ENCODE measurements at regions not wholly inside any gene's neighbourhood (a gene's known extent, or its start where the extent isn't known, plus 50 kb on each side); places are given as distances from the start of the nearest gene placed in this dataset.
"Not testable (repeated sequence)": the region's sequence is repeated elsewhere in the genome, so short reads cannot be mapped to it uniquely, and the experiment has no call there.

GRCh38 chr10:14423111-14423744, 92.5 kb upstream of the FRMD4A start:
- no peak for DNase-seq

GRCh38 chr10:14422431-14422830, 91.7 kb upstream of the FRMD4A start:
- DNase-seq: no peak

DNA sequence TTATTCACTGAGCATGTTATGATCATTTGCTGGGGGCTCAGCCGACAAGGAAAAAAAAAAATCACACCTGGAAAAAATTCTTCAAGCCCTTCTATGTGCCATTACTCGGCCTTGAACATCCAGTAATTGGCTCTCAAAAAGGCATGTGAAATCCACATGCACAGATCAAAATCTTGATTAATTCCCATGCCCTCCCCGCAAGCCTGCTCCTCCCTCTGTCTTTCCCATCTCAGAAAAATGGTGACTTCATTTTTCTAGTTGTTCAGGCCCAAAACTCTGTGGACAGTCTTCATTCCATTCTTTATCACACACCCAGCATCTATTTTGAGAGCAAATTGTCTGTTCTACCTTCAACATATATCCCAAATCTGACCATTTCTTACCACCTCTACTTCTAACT, 91.2 kb upstream of the FRMD4A start:
- DNase-seq: no peak

GRCh38 chr10:14417336-14417735, 86.6 kb upstream of the FRMD4A start:
- not testable (repeated sequence) for DNase-seq

GRCh38 chr10:14416308-14416700, 85.6 kb upstream of the FRMD4A start:
- DNase-seq: no peak

DNA sequence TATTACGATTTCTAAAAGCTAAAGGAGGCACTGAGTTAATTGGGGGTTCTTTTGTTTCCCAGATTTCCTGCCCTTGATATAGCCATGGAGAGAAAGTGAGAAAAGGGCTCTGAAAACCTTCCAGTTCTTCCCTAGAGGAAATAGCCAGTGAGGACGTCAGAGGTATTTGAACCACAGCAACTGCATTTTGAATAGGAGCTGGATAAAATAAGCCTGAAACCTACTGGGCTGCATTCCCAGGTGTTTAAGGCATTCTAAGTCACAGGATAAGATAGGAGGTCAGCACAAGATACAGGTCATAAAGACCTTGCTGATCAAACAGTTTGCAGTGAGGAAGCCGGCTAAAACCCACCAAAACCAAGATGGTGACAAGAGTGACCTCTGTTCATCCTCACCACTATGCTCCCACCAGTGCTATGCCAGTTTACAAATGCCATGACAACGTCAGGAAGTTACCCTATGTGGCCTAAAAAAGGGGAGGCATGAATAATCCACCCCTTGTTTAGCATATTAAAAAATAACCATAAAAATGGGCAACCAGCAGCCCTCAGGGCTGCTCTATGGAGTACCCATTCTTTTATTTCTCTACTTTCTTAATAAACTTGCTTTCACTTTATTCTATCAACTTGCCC, 85.1 kb upstream of the FRMD4A start:
- no peak for DNase-seq

- no peak for DNase-seq
Observed at GRCh38 chr10:14414901-14415300, 84.2 kb upstream of the FRMD4A start.

DNA sequence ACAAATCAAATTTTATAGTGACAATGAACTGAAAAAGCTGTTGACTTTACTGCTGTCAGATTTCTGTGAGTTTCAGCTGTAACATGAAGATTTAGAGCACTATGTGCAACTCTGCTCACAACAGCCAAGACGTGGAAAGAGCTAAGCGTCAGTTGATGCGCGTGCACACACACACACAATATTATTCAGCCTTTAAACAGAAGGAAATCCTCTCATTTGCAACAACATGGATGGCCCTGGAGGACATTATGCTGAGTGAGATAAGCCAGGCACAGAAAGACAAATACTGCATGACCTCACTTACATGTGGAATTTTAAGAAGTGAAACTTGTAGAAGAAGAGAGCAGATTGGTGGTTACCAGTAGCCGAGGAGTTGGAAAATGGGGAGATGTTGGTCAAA, 82.8 kb upstream of the FRMD4A start:
- no peak for DNase-seq

DNA sequence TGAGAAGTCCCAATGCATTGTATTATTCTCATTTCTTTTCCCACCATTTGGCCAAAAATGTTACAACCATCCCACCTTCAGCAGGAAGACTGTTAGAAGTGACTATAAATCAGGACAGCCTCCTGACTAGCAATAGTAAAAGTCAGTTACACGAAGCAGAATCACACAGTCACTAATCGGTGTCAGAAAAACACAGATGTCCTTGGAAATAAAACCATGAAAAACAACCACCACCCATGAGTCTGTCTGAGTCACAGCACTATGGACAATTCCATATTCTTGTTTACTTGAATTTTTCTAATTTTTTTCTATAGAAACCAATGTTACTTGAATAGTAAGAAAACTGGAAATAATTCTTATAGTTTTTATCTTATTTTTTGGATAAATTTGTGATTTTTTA, 81.9 kb upstream of the FRMD4A start:
- no peak for DNase-seq

- DNase-seq: no peak
Observed at GRCh38 chr10:14409856-14410458, 79.2 kb upstream of the FRMD4A start.

DNA sequence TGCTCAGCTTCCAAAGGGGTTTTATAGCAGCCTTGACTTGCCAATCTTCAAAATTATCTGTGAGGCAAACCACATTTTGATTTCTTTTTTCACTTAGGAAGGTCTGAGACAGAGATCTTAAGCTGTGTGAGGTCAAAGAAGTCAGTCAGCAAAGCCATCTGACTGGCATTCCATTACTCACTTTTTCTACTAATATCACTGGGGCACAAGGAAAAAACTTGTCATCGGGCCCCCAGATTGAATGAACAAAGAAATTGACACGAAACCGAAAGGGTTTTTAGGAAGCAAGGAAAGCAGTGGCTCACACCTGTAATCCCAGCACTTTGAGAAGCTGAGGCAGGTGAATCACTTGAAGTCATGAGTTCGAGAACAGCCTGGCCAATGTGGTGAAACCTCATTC, 78.5 kb upstream of the FRMD4A start:
- DNase-seq: no peak

DNA sequence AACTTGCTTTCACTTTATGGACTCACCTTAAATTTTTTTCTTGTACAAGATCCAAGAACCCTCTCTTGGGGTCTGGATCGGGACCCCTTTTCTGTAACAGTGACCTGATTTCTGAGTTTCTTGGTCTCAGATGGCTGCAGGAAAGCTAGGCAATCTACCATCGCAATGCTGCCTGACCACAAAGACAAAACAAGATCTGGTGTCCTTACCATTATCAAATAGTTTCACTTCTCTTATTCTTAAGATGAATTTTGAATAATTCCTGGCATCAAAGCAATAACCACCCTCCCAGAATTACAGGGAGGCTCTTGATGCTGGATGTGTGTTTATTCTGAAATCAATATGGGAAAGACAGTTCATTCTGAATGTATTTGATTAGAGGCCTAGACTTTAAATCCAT, 77.4 kb upstream of the FRMD4A start:
- DNase-seq: no peak

DNA sequence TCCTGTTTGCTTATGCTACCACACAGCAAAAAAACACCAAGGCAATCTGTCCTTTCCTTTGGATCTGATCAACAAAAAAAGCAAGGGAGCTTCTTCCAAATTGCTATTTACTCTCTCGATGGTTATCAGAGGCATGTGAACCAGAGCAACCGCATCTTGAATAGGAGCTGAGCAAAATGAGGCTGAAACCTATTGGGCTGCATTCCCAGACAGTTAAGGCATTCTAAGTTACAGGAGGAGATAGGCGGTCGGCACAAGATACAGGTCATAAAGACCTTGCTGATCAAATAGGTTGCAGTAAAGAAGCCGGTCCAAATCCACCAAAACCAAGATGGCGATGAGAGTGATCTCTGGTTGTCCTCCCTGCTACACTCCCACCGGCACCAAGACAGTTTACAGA, 76.8 kb upstream of the FRMD4A start:
- no peak for DNase-seq

GRCh38 chr10:14405076-14406065, 74.6 kb upstream of the FRMD4A start:
- no peak for DNase-seq

DNA sequence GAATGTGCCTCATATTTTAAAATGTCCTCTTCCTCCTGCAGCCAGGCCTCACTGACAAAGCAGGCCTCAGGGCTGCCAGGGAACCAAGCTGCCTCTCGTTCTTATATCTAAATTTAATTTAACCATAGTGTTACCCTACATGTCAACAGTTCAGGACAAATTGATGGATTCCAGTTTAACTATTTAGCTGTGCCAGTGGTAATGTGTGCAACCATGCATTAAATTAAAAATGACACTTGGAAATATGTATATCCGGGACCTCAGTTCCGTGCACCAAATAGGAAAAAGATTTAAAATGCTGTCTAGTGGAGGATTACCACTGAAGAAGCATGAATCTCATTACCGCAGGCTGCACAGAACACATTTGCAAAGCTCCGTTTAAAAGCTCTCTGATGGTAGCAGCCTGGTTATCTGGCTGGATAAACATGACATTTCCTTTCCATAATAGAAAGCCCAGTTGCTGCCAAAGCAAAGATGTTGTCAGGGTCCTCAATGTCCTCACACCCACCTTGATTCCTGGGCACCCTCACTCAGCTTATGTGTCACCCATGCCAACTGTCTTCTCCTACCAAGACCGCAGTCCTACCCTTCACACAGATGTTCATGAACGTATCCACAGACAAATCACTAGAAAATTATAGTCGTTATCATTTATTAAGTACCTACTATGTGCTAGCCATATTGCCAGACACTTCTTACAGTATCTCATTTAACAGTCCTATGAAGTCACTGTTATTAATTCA, 73.3 kb upstream of the FRMD4A start:
- no peak for DNase-seq

GRCh38 chr10:14403359-14403758, 72.6 kb upstream of the FRMD4A start:
- DNase-seq: no peak

DNA sequence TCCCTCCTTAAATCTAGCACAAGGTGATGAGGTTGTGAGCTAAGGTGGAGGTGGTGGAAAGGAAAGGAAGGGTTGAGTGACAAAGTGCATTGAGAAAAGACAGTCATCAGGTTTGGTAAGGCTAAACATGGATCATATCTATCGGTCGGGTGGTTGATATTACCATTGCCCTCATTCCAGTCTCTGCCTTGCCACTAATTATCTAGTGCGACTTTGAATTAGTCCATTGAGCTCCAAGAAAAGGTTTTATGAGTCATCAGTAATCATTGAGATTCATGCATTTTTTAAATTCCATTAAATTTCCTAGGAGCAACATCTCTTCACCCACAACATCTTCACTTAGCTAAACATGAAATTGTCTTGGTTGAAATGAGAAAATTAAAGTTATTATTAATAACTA, 68.9 kb upstream of the FRMD4A start:
- DNase-seq: no peak

- no peak for DNase-seq
Observed at GRCh38 chr10:14397066-14397465, 66.3 kb upstream of the FRMD4A start.

DNA sequence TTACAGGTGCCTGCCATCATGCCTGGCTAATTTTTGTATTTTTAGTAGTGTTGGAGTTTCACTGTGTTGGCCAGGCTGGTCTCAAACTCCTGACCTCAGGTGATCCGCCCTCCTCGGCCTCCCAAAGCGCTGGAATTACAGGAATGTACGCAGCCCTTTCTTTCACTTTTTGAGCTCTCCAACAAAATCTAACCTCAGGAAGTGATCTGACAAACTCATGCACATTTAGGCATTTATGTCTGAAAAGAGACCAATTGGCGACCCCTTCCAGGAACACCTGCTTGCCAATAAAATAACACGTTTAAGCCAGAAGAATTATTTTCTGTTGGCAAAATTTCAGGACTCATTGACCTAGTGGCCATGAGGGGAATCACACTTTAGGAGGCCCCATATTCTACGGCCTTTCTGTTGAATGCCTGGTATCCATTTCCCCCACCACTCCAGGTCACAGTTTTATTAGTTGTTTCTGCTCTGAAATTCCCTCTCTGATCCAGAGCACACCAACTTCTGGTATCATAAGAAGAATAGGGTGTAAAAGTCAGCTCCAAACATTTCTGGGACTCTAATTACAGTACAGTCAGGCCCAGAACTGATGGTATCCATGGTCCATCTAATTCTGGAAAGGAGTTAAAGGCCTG, 65.8 kb upstream of the FRMD4A start:
- DNase-seq: peak; percentile 2

DNA sequence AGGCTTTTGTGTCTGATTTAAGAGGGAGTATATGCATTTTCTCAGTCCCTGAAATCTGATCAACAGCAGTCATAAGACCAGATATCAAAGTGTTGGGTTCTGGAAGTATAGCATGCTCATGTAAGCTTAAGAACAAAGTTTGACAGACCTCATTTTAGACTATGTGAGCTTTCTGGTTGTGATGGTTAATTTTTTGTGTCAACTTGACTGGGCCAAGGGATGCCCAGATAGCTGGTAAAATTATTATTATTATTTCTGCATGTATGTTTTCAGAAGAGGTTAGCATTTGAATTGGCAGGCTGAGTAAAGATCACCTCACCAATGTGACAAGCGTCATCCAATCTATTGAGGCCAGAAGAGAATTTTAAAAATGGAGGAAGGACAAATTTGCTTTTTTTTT, 63.5 kb upstream of the FRMD4A start:
- no peak for DNase-seq

DNA sequence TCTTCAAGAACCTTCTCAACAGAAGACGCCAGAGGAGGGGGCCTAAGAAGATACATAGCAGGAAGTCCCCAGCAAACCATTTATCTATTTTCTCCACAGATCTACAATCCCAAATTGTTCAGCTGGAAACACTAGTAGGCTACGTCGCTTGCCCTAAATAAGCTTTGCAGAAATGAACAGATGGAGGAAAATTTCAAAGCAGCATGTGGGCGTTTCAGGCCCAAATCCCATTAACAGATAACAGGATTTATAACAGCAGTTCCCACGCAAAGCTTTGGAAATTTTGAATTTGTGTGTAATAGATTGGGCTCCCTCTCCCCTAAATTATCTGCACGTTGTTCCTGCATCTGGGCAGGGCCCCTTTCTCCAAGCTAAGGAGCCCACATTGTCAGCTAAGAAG, 60.6 kb upstream of the FRMD4A start:
- DNase-seq: no peak

DNA sequence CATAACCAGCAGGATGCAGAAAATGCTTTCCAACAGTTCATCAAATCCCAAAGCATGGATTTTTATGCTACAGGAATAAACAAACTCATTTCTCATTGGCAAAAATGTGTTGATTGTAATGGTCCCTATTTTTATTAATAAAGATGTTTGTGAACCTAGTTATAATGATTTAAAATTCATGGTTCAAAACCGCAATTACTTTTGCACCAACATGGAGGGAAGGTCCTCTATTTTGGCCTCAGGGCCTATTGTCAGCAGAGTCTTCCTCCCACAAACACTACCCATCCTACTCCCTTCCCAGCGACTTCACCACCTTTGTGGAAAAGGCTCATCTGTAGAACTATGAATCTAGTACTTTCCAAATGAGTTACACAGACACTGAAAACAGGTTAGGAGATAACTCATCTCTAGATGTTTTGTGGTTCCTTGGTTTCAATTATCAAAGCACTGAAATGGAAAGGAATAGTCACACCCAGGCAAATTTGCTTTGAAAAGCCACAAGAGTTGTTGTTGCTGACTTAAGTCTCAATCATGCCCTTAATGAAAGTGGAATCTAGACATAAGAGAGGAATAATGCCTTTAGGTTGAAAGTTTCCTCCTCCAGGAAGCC, 59.4 kb upstream of the FRMD4A start:
- no peak for DNase-seq
